ENCODE measurements at regions not wholly inside any gene's neighbourhood (a gene's known extent, or its start where the extent isn't known, plus 50 kb on each side); places are given as distances from the start of the nearest gene placed in this dataset.

- no peaks in the 10 kb centered on the region for H3K9me2 ChIP-seq (ENCODE audit: low read depth, low read length)
- no peaks in the 10 kb centered on the region for H4K20me1 ChIP-seq (ENCODE audit: insufficient read depth, low read length)
- H3K4me1 ChIP-seq (ENCODE audit: insufficient read depth, low read length, severe bottlenecking), result no peaks in the 10 kb centered on the region
- no peaks in the 10 kb centered on the region for H3K9me3 ChIP-seq (ENCODE audit: low read length)
- H3K4me2 ChIP-seq (ENCODE audit: low read length), result no peak overlapping the region
- no peak overlapping the region for H3K27ac ChIP-seq (ENCODE audit: low read depth, low read length, poor library complexity, severe bottlenecking)
- H3K36me3 ChIP-seq (ENCODE audit: insufficient read depth, low read length), result no peaks in the 10 kb centered on the region
- no peak overlapping the region for H2AFZ ChIP-seq (ENCODE audit: low read length)
- H3K79me2 ChIP-seq (ENCODE audit: insufficient read depth, low read length), result no peaks in the 10 kb centered on the region
- TF ChIP-seq EZH2 (IDR thresholded peaks at IDR 0.05; ENCODE audit: borderline replicate concordance, low read length), result no peak
- TF ChIP-seq, protein P1, sequence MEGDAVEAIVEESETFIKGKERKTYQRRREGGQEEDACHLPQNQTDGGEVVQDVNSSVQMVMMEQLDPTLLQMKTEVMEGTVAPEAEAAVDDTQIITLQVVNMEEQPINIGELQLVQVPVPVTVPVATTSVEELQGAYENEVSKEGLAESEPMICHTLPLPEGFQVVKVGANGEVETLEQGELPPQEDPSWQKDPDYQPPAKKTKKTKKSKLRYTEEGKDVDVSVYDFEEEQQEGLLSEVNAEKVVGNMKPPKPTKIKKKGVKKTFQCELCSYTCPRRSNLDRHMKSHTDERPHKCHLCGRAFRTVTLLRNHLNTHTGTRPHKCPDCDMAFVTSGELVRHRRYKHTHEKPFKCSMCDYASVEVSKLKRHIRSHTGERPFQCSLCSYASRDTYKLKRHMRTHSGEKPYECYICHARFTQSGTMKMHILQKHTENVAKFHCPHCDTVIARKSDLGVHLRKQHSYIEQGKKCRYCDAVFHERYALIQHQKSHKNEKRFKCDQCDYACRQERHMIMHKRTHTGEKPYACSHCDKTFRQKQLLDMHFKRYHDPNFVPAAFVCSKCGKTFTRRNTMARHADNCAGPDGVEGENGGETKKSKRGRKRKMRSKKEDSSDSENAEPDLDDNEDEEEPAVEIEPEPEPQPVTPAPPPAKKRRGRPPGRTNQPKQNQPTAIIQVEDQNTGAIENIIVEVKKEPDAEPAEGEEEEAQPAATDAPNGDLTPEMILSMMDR (IDR thresholded peaks at IDR 0.05; ENCODE audit: low read length), result no peak
- no peaks in the 10 kb centered on the region for H3F3A ChIP-seq (ENCODE audit: insufficient read depth, low read length)
- H3K9ac ChIP-seq (ENCODE audit: low read length), result no peak overlapping the region
- H3K4me3 ChIP-seq (ENCODE audit: low read depth, low read length, poor library complexity, severe bottlenecking), result no peak overlapping the region
- no peaks in the 10 kb centered on the region for H3K27me3 ChIP-seq (ENCODE audit: insufficient read depth, low read length)
Measured at GRCh38 chr3:164365242-164365641, 713.1 kb downstream of the SI start.

DNA sequence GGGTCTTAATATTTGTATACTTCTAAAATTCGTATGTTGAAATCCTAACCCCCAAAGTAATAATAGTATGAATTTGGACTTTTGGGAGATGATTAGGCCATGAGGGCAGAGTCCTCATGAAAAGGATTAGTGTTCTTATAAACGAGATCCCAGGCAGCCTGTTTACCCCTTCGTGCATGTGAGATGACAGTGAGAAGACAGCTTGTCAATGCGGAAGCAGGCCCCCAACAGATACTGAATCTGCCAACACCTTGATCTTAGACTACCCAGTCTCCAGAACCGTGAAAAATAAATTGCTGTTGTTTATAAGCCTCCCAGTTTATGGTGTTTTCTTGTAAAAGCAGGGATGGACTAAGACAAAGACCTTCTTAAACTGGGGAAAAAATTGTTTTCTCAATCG is 714.2 kb downstream of the SI start:
- Histone ChIP-seq H3K9ac (ENCODE audit: low read length) (no peak overlapping the region), H3K4me3 (ENCODE audit: low read depth, low read length, poor library complexity, severe bottlenecking) (no peak overlapping the region), H4K20me1 (ENCODE audit: insufficient read depth, low read length) (no peaks in the 10 kb centered on the region), H3K36me3 (ENCODE audit: insufficient read depth, low read length) (no peaks in the 10 kb centered on the region), H3F3A (ENCODE audit: insufficient read depth, low read length) (no peaks in the 10 kb centered on the region), H3K4me1 (ENCODE audit: insufficient read depth, low read length, severe bottlenecking) (no peaks in the 10 kb centered on the region), H2AFZ (ENCODE audit: low read length) (no peak overlapping the region), H3K4me2 (ENCODE audit: low read length) (no peak overlapping the region), H3K27ac (ENCODE audit: low read depth, low read length, poor library complexity, severe bottlenecking) (no peak overlapping the region), H3K9me2 (ENCODE audit: low read depth, low read length) (no peaks in the 10 kb centered on the region), H3K27me3 (ENCODE audit: insufficient read depth, low read length) (no peaks in the 10 kb centered on the region), H3K79me2 (ENCODE audit: insufficient read depth, low read length) (no peaks in the 10 kb centered on the region), H3K9me3 (ENCODE audit: low read length) (no peaks in the 10 kb centered on the region)
- TF ChIP-seq, protein P1 (IDR thresholded peaks at IDR 0.05; ENCODE audit: low read length), result no peak
- no peak for TF ChIP-seq EZH2 (IDR thresholded peaks at IDR 0.05; ENCODE audit: borderline replicate concordance, low read length)

DNA sequence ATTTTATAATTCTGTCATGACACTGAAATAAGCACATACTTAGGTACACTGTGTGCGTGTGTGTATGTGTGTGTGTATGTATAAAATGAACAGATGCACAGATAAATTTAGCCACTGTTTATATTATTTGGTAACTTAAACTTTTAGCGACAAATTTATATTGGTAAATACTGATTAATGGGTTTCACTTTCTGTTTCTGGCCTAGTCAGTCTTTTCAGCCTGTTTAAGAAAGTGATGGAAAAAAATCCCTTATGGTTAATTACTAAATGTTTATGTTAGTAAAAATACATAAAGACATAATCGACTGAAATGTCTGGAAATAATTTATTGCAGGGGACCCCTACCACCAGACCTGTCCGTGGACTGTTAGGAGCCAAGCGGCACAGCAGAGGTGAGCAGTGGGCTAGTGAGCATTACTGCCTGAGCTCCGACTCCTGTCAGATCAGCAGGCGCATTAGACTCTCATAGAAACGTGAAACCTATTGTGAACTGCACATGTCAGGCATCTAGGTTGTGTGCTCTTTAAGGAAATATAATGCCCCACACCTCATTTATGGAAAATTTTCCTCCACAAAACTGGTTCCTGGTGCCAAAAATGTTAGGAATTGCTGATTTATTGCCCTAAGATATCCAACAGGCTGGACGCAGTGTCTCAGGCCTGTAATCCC is 717.4 kb downstream of the SI start:
- H3K4me3 ChIP-seq (ENCODE audit: low read depth, low read length, poor library complexity, severe bottlenecking), result no peak overlapping the region
- no peaks in the 10 kb centered on the region for H3K27me3 ChIP-seq (ENCODE audit: insufficient read depth, low read length)
- H3F3A ChIP-seq (ENCODE audit: insufficient read depth, low read length), result no peaks in the 10 kb centered on the region
- no peaks in the 10 kb centered on the region for H3K4me1 ChIP-seq (ENCODE audit: insufficient read depth, low read length, severe bottlenecking)
- H3K9me2 ChIP-seq (ENCODE audit: low read depth, low read length), result no peaks in the 10 kb centered on the region
- H3K9ac ChIP-seq (ENCODE audit: low read length), result no peak overlapping the region; the same call in 1 of the 2 replicates
- H3K4me2 ChIP-seq (ENCODE audit: low read length), result no peak overlapping the region
- H3K9me3 ChIP-seq (ENCODE audit: low read length), result no peaks in the 10 kb centered on the region
- no peaks in the 10 kb centered on the region for H3K79me2 ChIP-seq (ENCODE audit: insufficient read depth, low read length)
- no peak for TF ChIP-seq EZH2 (IDR thresholded peaks at IDR 0.05; ENCODE audit: borderline replicate concordance, low read length)
- TF ChIP-seq, protein P1 (IDR thresholded peaks at IDR 0.05; ENCODE audit: low read length), result no peak
- no peak overlapping the region for H3K27ac ChIP-seq (ENCODE audit: low read depth, low read length, poor library complexity, severe bottlenecking)
- no peaks in the 10 kb centered on the region for H3K36me3 ChIP-seq (ENCODE audit: insufficient read depth, low read length)
- H2AFZ ChIP-seq (ENCODE audit: low read length), result no peak overlapping the region
- no peaks in the 10 kb centered on the region for H4K20me1 ChIP-seq (ENCODE audit: insufficient read depth, low read length)
